Posterior cingulate gyrus (tissue), 11 donors: ENCODE measurements at regions not wholly inside any gene's neighbourhood (a gene's known extent, or its start where the extent isn't known, plus 50 kb on each side); places are given as distances from the start of the nearest gene placed in this dataset.

Source experiments
- DNase-seq, 10 donors: peaks; one replicate each; pipeline versions ENCODE4 v3.0.0 to v3.0.0-alpha.2; 2020 to 2021; ENCODE audit warnings: mixed read lengths in 3 of 10
- intact Hi-C: fragments of 100-400 bp; cut with DNase I; formaldehyde crosslinking; loops from one replicate; pipeline ENCODE4 v1.15.1; 2023

DNA sequence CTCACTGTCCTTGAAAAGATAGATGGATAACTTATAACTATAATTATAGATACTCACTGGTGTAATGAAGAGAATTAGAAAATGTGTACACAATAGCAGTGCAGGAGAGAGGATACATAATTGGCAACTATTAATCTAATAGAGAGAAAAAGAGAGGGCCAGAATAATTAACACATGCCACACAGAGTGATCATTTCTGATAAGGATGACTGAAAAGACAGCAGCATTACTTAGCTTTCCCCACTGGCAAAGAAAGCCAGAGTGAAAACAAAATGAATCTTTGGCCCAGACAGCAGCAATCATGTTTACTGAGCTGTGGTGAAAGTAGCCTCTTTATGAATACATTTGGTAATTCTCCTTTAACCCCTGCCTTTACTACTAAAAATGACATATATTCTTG is 493.3 kb upstream of the ROBO1 start:
- intact Hi-C loops = no loop called here
- no peak for DNase-seq

DNA sequence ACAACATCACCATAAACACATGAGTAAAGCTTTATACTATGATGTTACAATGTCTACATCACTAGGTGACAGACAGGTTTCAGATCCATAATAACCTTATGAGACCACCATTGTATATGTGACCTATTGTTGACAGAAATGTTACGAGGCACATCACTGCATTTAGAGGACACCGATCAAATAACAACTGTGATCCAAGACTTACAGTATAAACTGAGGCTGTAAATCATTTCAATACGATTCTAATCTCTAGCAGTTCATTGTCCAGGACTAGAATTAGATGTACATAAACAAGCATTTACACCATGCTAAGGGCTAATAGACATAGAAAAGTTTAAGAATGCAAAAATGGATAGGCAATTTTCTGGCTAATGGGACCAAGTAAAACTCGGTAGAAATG is 491.9 kb upstream of the ROBO1 start:
- no peak for DNase-seq
- intact Hi-C loops = no loop called here

DNA sequence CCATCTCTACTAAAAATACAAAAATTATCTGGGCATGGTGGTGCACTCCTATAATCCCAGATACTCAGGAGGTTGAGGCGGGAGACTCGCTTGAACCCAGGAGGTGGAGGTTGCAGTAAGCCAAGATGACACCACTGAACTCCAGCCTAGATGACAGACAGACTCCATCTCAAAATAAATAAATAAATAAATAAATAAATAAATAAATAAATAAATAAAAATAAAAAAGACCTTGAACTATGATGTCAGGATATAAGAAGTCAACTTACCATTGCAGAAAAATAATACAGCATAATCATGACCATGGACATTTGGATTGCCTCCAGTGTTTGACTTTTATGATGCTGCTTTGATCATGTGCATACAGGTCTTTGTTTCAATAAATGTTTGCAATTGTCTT is 484.3 kb upstream of the ROBO1 start:
- intact Hi-C loops = no loop called here
- DNase-seq = no peak

DNA sequence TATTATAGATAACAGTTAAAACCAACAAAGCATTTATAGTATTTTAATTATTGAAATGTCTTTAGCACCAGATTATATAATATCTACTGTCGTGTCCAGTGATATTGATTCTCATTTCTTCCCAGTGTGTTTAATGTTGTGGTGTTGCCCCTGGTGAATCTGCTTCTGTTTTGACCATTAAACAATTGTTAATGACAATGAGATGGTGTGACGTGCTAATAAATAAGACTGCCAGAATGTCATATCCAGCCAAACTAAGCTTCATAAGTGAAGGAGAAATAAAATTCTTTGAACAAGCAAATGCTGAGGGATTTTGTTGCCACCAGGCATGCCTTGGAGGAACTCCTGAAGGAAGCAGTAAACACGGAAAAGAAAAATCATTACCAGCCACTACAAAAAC is 480.0 kb upstream of the ROBO1 start:
- intact Hi-C loops = no loop called here
- no peak for DNase-seq

DNA sequence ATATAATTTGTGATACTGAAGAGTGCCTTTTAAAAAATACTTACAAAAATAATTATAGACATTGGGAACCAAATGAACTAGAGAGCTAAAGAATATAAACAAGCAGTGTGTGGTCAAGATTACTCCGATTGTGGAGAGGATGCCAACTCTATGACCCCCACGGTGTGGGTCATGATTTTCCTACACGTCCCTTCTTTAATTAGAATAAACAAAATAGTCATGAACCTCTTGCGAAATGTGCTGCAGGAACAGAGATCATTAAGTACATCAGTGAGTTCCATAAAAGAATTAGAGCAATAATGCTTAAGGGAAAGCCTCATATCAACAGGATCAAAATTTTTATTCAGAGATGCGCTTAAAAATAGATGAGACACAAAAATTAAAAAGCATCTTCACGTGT is 476.6 kb upstream of the ROBO1 start:
- intact Hi-C loops = no loop called here
- no peak for DNase-seq

DNA sequence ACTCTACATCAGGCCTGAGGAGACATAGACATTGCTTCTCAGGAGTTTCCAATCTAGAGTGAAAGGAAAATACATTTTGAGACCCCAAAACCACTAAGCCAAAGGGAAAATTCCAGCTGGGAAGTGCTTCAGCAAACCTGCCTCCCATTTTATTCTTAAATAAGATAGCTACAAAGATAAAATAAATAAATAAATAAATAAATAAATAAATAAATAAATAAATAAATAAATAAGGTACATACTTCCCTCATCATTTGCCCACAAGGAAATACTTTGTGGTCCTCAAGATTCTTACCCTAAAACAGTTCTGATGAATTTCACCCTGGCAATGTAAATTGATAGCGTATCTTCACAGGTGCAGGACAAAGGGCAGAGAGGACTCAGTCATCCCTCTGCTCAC is 474.0 kb upstream of the ROBO1 start:
- intact Hi-C loops = no loop called here
- no peak for DNase-seq

DNA sequence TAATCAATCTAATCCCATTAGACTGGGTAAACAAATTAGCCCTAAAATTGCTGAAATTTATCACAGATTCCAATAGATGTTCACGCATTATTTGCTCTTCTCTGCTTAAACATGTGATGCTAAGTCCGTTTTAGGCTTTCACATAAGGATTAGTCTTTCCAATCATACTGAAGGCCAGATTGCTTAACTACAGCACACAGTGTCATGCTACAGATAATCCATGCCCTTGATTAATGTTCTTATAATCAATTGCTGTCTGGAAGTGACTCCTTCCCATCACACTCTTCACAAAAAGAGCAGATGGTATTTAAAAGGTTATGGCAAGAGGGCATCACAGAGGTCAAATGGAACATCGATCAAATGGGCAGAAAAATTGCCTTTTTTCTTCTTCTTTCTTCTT is 471.5 kb upstream of the ROBO1 start:
- intact Hi-C loops = no loop called here
- DNase-seq = no peak

DNA sequence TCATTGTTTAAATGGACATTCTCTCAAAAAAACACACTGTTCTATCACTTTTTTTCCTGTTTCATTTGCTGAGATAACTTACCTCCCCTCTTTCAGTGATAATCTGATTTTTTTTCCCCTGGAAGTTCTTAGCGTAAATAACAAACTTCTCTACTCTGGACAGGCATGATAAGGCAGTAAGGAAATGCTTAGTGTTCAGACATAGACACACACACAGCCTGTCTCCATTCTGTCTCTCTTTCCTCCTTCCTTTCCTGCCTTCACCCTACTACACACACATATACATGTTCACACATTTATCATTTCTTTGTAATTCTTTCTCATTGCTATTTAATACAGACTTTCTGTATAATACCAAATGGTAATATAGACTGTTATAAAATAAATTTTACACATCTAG is 470.8 kb upstream of the ROBO1 start:
- intact Hi-C loops = no loop called here
- DNase-seq = no peak

DNA sequence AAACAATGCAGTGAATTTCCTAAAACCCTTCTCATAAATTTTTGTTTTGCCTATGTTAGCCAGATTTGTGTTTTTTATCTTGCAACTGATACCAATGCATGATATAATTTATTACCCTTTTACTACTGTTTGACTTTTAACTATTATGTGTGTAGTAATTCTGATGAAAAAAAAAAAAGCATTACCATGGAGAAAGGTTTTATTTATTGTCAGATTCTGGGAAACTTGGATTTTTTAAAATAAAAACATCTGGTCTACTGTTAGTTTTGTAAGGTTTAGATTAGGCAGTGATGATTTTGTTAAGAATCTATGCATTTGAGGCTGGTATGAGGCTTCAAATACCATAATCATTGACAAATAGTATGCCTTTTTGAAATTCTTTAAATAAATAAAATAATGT is 470.4 kb upstream of the ROBO1 start:
- DNase-seq = no peak
- intact Hi-C loops = no loop called here

DNA sequence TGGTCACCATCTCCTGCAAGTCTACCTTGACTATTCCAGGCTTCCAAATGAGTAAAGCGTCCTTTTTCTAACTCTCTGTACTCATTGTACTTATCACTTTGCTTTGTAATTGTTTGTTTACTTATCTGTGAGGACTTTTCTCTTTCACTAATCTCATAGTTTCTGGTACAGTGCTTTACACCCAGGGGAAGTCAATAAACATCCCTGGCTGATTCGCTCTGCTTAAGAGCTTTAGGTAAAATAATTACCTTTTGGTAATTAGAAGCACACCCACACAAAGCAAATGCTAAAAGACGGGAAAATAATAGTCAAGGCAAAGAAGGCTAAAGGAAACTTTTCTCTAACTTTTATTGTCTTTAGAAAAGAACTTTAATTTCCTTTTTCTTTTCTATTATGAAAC is 466.9 kb upstream of the ROBO1 start:
- intact Hi-C loops = no loop called here
- no peak for DNase-seq

DNA sequence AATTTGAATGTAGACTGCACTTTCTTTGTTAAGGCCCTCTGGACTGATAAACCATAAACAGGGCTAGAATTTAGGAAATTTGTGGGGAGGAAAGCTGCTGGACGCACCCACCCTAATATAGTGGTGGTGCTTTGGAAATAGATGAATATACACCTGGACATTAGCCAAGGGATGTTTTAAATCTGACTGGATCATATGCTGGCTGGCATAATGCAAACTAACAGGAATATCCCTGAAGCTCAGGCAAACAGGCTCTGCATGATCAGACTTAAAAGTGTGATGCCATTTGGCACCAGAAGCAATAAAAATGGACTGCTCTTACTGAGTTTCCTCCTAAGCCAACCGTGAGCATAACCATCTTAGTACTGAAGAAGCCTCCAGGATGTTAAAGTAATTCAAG is 465.8 kb upstream of the ROBO1 start:
- DNase-seq = no peak
- intact Hi-C loops = no loop called here

DNA sequence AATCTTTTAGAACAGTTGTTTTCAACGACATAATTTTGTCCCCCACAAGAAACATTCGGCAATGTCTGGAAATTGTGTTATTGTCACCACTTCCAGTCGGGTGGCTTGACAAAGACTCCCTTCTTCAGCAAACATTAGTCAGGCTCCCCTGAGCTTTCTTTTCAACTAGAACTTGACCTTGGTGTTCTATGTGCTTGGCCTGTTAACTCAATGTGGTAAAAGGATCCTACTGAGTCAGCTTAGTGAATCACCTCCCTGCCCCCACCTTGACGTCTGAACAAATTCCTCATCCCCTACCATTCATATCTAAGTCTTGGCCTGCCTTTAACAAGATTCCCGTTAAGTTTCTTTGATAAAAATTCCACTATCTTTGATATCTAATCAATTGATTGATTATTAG is 465.0 kb upstream of the ROBO1 start:
- intact Hi-C loops = no loop called here
- DNase-seq = no peak

DNA sequence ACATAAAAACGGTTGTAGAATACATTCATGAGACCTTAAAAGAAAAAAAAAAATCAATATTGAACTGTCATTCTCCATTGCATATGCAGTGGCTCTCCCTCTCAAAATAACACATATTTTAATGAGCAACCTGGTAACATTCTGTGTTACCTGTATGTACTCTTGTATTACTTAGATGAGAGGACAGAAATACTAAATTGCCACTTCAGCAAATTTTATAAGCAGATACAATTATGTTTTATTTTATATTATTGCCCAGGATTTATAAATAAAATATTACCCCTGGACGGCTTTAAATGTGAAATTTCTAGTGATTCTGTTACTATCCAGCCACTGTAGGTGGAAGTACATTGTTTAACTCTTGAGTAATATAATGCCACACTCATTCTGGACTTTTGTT is 463.2 kb upstream of the ROBO1 start:
- intact Hi-C loops = no loop called here

DNA sequence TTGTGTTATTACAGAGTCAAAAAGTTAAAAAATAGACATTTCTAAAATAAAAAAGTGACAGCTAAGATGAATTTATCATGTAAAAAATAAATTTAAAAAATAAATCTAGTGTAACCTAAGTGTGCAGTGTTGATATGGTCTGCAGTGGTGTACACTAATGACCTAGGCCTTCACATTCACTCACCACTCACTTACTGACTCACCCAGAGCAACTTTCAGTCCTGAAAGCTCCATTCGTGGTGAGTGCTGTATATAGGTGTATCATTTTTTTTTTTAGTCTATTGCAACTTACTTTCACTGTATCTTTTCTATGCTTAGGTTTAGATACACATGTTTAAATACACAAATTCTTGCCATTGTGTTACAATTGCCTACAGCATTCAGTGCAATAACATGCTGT is 459.4 kb upstream of the ROBO1 start:
- intact Hi-C loops = no loop called here
- no peak for DNase-seq

More for the DNA sequence above, 463.2 kb upstream of the ROBO1 start:
- no peak for DNase-seq

DNA sequence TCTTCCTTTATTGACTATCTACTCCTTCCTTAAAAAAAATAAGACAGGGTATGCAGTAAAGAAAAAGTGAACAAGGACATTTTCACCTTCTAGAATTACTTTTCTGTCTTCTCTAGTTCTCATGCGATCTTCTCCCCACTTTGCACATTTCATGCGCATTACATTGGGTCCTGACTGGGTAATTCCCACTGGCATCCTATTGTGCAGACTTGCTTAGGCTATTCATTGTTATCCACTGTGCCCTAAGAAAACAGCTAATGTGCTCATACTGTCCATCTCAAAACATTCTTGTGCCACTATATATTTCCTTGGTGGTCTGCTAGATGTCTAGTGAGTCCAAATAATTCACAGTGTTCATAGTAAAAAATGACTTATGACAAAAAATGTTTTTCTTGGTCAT is 447.4 kb upstream of the ROBO1 start:
- no peak for DNase-seq
- intact Hi-C loops = no loop called here

DNA sequence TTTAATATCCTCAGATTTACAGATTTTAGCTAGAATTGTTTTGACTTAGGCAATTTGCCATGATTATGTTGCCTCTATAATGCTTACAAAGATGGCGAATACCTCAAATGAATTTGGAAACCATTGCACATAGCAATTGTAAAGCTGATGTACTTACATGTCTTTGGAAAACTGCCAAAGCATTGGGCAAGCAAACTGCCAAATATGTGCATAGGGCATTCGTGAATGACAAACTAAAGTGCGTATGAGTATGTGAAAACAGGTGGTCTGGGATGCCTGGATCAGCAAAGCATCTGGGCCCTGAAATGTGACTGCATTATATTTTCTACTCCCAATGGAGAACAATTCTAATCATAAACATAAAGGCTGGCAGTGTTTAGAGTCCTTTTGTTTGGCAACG is 445.3 kb upstream of the ROBO1 start:
- intact Hi-C loops = no loop called here
- DNase-seq = no peak

DNA sequence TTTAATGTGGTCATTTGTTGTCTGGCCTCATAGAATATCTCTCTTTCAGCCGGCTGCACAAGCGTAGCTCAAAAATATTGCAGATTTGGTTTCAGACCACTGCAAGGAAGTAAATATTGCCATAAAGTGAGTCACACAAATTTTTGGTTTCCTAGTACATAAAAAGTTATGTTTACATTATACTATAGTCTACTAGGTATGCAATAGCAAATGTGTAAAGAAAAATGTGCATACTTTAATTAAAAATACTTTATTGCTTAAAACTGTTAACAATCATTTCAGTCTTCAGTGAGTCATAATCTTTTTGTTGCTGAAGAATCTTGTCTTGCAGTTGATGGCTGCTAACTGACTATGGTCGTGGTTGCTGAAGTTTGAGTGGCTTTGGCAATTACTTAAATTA is 425.1 kb upstream of the ROBO1 start:
- intact Hi-C loops = no loop called here
- no peak for DNase-seq

DNA sequence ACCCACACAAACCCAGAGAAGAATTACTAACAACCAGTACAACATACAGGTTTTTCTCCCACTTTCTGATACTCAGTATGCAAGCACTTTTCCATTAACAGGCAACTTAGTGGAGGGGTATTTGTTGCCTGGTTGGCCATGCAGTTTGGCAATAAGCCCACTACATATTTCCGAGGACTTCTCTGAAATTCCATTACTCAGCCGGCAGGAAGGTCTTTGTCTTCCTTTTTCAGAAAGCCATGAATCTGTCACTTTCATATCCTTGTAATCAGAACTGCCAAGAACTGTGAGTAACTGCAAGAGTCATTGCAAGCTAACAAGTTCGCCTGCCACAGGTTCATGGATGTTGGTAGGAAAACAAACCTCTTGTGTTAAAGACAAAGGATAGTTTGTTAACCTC is 422.3 kb upstream of the ROBO1 start:
- DNase-seq = no peak
- intact Hi-C loops = no loop called here

DNA sequence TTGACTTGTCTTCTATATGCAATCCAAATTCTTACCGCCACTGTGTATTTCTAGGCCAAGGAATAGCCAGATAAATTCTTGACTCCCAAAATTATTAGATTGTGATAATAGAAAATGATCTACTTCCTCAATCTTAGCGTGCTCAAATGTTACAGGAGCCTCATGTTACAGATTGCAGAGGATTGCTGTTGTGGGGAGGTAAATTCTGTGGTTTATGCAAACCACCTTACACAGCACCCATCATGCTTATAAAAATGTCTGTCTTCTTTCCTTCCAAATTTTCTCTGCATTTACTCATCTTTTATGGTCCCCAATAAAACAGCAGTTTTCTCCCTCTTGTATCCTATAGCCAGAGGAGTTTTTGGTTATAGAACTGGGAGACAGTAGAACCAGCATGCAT is 420.2 kb upstream of the ROBO1 start:
- intact Hi-C loops = no loop called here
- DNase-seq = no peak

DNA sequence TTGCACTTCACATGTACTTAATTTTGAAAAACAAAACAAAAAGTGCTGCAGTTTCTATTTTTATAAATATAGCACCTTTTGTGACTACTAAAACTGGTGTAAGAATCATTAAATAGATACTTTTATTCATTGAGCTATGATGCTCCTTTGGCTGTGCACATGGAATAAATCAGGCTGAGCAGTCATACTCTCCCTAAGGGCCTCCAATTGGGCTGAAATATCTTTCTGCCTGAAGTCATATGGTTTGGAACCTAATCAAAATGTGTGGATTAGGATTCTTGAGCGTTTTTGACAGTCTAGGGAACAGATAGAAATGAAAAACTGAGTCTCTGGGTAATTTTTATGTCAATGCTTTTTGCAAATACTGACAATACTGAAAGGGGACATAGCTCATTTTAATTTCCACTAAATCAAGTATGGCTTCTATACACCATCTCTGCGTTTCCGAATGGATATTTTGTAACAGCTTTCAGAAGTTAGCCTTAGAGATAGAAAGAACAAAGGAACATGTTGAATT is 392.2 kb upstream of the ROBO1 start:
- no peak for DNase-seq
- intact Hi-C loops = no loop called here

DNA sequence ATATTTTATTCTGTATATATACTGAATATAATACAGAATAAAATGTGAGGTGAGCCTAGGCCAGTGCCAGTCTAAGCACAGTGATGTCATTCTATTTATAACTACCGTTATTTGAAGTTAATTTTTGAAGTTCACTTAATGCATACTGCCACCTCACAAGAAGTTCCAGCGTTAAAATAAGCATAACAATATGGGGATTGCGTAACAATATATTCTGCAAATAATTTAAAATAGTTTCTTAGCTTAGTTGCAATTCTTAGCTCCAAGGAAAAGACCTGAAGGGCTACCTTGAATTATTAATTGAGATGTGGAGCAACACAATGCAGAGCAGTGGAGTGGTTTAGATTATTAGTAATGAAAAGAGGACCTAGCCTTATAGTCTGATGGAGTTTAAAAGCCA is 390.5 kb upstream of the ROBO1 start:
- intact Hi-C loops = no loop called here
- DNase-seq = no peak

DNA sequence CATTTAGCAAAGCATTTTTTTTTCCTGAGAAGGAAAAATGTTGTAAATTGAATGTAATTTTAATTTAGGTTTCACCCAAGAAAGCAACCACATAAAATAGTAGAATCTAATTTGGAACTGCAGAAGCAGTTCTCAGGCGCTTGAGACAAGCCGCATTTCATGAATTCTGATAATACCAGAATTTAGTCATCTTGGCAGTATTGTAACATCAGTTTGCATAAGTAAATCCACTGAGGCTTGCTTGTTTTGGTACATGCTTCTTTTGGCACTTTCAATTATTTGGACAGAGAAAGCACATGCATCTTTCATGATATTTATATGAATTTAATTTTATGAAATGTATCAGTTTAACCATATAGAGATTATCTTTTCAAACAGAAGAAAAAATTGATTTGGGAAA is 389.7 kb upstream of the ROBO1 start:
- DNase-seq = no peak
- intact Hi-C loops = no loop called here

DNA sequence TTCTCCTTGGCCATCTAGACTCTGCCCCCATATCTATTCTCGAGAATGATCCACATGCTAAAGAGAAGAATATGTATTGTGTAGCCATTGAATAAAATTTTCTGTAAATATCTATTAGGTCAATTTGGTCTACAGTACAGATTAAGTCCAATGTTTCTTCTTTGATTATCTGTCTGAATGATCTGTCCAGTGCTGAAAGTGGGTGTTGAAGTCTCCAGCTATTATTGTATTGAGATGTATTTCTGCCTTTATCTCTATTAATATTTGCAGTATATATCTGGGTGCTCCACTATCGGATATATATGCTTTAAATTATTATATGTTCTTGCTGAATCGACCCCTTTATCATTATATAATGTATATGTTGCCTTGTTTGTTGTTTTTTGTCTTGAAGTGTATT is 384.9 kb upstream of the ROBO1 start:
- intact Hi-C loops = no loop called here
- DNase-seq = no peak

DNA sequence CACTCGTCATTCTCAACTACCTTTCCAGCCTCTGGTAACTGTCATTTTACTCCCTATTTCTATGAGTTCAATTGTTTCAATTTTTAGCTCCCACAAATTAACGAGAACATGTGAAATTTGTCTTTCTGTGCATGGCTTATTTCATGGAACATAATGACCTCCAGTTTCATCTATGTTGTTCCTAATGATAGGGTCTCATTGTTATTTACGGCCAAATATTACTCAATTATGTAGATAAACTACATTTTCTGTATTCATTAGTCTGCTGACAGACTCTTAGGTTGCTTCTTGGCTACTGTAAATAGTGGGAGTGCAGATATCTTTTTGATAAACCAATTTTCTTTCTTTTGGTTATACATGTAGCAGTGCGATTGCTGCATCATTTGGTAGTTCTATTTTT is 374.9 kb upstream of the ROBO1 start:
- intact Hi-C loops = no loop called here
- DNase-seq = no peak
